T-helper 2 cell (primary cell): ENCODE measurements at regions not wholly inside any gene's neighbourhood (a gene's known extent, or its start where the extent isn't known, plus 50 kb on each side); places are given as distances from the start of the nearest gene placed in this dataset.
"Not testable (repeated sequence)": the region's sequence is repeated elsewhere in the genome, so short reads cannot be mapped to it uniquely, and the experiment has no call there.

ENCODE experiments used
- DNase-seq, 5 experiments: peaks; one replicate each; pipeline versions ENCODE4 v3.0.0 to v3.0.0-alpha.2; 2012 to 2022

GRCh38 chr3:22612927-22613326 is 590.2 kb upstream of the UBE2E2 start:
- no peak for DNase-seq

GRCh38 chr3:22615790-22616189 is 587.3 kb upstream of the UBE2E2 start:
- DNase-seq = no peak

GRCh38 chr3:22617372-22617771 is 585.8 kb upstream of the UBE2E2 start:
- DNase-seq = no peak

GRCh38 chr3:22620498-22620897 is 582.6 kb upstream of the UBE2E2 start:
- no peak for DNase-seq

GRCh38 chr3:22621205-22621809 is 581.8 kb upstream of the UBE2E2 start:
- DNase-seq = no peak

- no peak for DNase-seq
Observed at GRCh38 chr3:22627993-22628499, 575.1 kb upstream of the UBE2E2 start.

GRCh38 chr3:22632536-22632935 is 570.6 kb upstream of the UBE2E2 start:
- DNase-seq = no peak

GRCh38 chr3:22634433-22634832 is 568.7 kb upstream of the UBE2E2 start:
- DNase-seq = no peak

- DNase-seq = no peak
Observed at GRCh38 chr3:22659651-22660475, 543.3 kb upstream of the UBE2E2 start.

- no peak for DNase-seq
Observed at GRCh38 chr3:22660606-22661005, 542.5 kb upstream of the UBE2E2 start.

GRCh38 chr3:22661121-22661700 is 541.9 kb upstream of the UBE2E2 start:
- no peak for DNase-seq

GRCh38 chr3:22665528-22665927 is 537.6 kb upstream of the UBE2E2 start:
- no peak for DNase-seq

- no peak for DNase-seq
Observed at GRCh38 chr3:22666736-22667135, 536.4 kb upstream of the UBE2E2 start.

GRCh38 chr3:22671848-22672247 is 531.3 kb upstream of the UBE2E2 start:
- DNase-seq = no peak

GRCh38 chr3:22684739-22685138 is 518.4 kb upstream of the UBE2E2 start:
- DNase-seq = no peak

- DNase-seq = no peak
Observed at GRCh38 chr3:22685597-22685996, 517.5 kb upstream of the UBE2E2 start.

GRCh38 chr3:22691407-22691806 is 511.7 kb upstream of the UBE2E2 start:
- DNase-seq = no peak

GRCh38 chr3:22691856-22692628 is 511.1 kb upstream of the UBE2E2 start:
- DNase-seq = no peak

- DNase-seq = no peak
Observed at GRCh38 chr3:22700876-22701275, 502.3 kb upstream of the UBE2E2 start.

GRCh38 chr3:22704166-22704565 is 499.0 kb upstream of the UBE2E2 start:
- DNase-seq = no peak

GRCh38 chr3:22704571-22705354 is 498.4 kb upstream of the UBE2E2 start:
- no peak for DNase-seq

- not testable (repeated sequence) for DNase-seq
Observed at GRCh38 chr3:22706922-22707321, 496.2 kb upstream of the UBE2E2 start.
